ENCODE measurements at regions not wholly inside any gene's neighbourhood (a gene's known extent, or its start where the extent isn't known, plus 50 kb on each side); places are given as distances from the start of the nearest gene placed in this dataset.

GRCh38 chr5:162664846-162665245, 597.3 kb downstream of the GABRG2 start:
- TF ChIP-seq MXD4 (CRISPR knock-in tag; IDR thresholded peaks at IDR 0.05; ENCODE audit: borderline replicate concordance) (no peak), CTCF (IDR thresholded peaks at IDR 0.05) (no peak), TEAD4 (CRISPR knock-in tag; IDR thresholded peaks at IDR 0.05) (no peak), SP1 (CRISPR knock-in tag; conservative IDR thresholded peaks at IDR 0.05) (no peak), FOXP4 (CRISPR knock-in tag; IDR thresholded peaks at IDR 0.05) (no peak)

Measured in WTC11 (cell line).